GM18907 (cell line): ENCODE measurements at regions not wholly inside any gene's neighbourhood (a gene's known extent, or its start where the extent isn't known, plus 50 kb on each side); places are given as distances from the start of the nearest gene placed in this dataset.
"Not testable (repeated sequence)": the region's sequence is repeated elsewhere in the genome, so short reads cannot be mapped to it uniquely, and the experiment has no call there.

Experiments
- ATAC-seq: cut with Tn5 transposase; IDR thresholded peaks from one replicate; pipeline ENCODE4 v1.9.1; 2021; ENCODE audit warnings: mild to moderate bottlenecking, moderate library complexity; ENCODE audit not compliant: unreplicated experiment

- ATAC-seq = no peak
Observed at GRCh38 chr15:79492065-79492464, 59.9 kb downstream of the MINAR1 start.

- no peak for ATAC-seq
Observed at GRCh38 chr15:79494384-79494909, 62.3 kb downstream of the MINAR1 start.

GRCh38 chr15:79494963-79495755, 63.0 kb downstream of the MINAR1 start:
- no peak for ATAC-seq

- no peak for ATAC-seq
Observed at GRCh38 chr15:79495775-79496174, 63.6 kb downstream of the MINAR1 start.

GRCh38 chr15:79496838-79497237, 64.7 kb downstream of the MINAR1 start:
- no peak for ATAC-seq

- ATAC-seq = no peak
Observed at GRCh38 chr15:79501086-79501485, 69.0 kb downstream of the MINAR1 start.

- ATAC-seq = no peak
Observed at GRCh38 chr15:79505956-79506355, 73.8 kb downstream of the MINAR1 start.

GRCh38 chr15:79512844-79513243, 80.7 kb downstream of the MINAR1 start:
- ATAC-seq = not testable (repeated sequence)

GRCh38 chr15:79513417-79513816, 81.3 kb downstream of the MINAR1 start:
- ATAC-seq = no peak

GRCh38 chr15:79513940-79514339, 81.8 kb downstream of the MINAR1 start:
- no peak for ATAC-seq

GRCh38 chr15:79515300-79516027, 83.3 kb downstream of the MINAR1 start:
- ATAC-seq = no peak

GRCh38 chr15:79516155-79516554, 84.0 kb downstream of the MINAR1 start:
- no peak for ATAC-seq

- ATAC-seq = no peak
Observed at GRCh38 chr15:79516646-79517045, 84.5 kb downstream of the MINAR1 start.

- ATAC-seq = no peak
Observed at GRCh38 chr15:79519628-79520027, 87.5 kb downstream of the MINAR1 start.

- no peak for ATAC-seq
Observed at GRCh38 chr15:79520654-79521053, 88.5 kb downstream of the MINAR1 start.

GRCh38 chr15:79522656-79523055, 90.5 kb downstream of the MINAR1 start:
- ATAC-seq = no peak

GRCh38 chr15:79523266-79523665, 91.1 kb downstream of the MINAR1 start:
- ATAC-seq = no peak

GRCh38 chr15:79524531-79524930, 92.4 kb downstream of the MINAR1 start:
- no peak for ATAC-seq

GRCh38 chr15:79526376-79526775, 94.2 kb downstream of the MINAR1 start:
- ATAC-seq = no peak

GRCh38 chr15:79527821-79528220, 95.7 kb downstream of the MINAR1 start:
- no peak for ATAC-seq

GRCh38 chr15:79529157-79529785, 97.1 kb downstream of the MINAR1 start:
- no peak for ATAC-seq

GRCh38 chr15:79535536-79535935, 103.4 kb downstream of the MINAR1 start:
- no peak for ATAC-seq
